AG04450 (cell line): ENCODE measurements at regions not wholly inside any gene's neighbourhood (a gene's known extent, or its start where the extent isn't known, plus 50 kb on each side); places are given as distances from the start of the nearest gene placed in this dataset.
"Not testable (repeated sequence)": the region's sequence is repeated elsewhere in the genome, so short reads cannot be mapped to it uniquely, and the experiment has no call there.

ENCODE experiments used
- CTCF ChIA-PET: fragments of 300-600, 350-600 bp; formaldehyde crosslinking; extraction: SDS; loops from one replicate; lab custom pipeline; 2022; ENCODE audit warnings: antibody characterized with exemption, inconsistent platforms; lab: Charles Lee
- POLR2A ChIA-PET: fragments of 350-600 bp; formaldehyde crosslinking; extraction: SDS; loops from one replicate; lab custom pipeline; 2021; ENCODE audit warnings: antibody characterized with exemption, inconsistent platforms; lab: Yijun Ruan, JAX
- DNase-seq: peaks from one replicate; pipeline ENCODE4 v3.0.0-alpha.2; 2011; ENCODE audit warnings: low read depth, low spot score
- H3K27ac ChIP-seq: one replicate; pipeline ENCODE4 v1.5.1; 2012; ENCODE audit warnings: low read depth, low read length, control low read depth
- H3K27me3 ChIP-seq: one replicate; pipeline ENCODE4 v1.6.0; 2012; ENCODE audit warnings: low read length; ENCODE audit not compliant: control insufficient read depth, insufficient read depth
- H3K4me3 ChIP-seq: 2 replicates; pipeline ENCODE4 v1.5.1; 2011; ENCODE audit warnings: mild to moderate bottlenecking, low read depth, low read length, control low read depth
- H3K9me3 ChIP-seq: 2 replicates; pipeline ENCODE4 v1.5.1; 2012; ENCODE audit warnings: low read length; ENCODE audit not compliant: control insufficient read depth, insufficient read depth
- CTCF ChIP-seq: IDR thresholded peaks from 2 replicates; pipeline ENCODE4 v1.5.1; 2011; ENCODE audit warnings: low read depth, low read length, control low read depth, inconsistent platforms

GRCh38 chr5:9761706-9762105, 131.6 kb upstream of the TAS2R1 start:
- POLR2A ChIA-PET = no interaction called here

GRCh38 chr5:9752670-9753069, 122.5 kb upstream of the TAS2R1 start:
- H3K27me3 ChIP-seq, DNase-seq, POLR2A ChIA-PET, CTCF ChIA-PET, H3K27ac ChIP-seq, H3K9me3 ChIP-seq, H3K4me3 ChIP-seq: not testable (repeated sequence)

More at GRCh38 chr5:9761706-9762105, 131.6 kb upstream of the TAS2R1 start:
- no peak for TF ChIP-seq CTCF
- DNase-seq = no peak
- Histone ChIP-seq H3K27me3 (no peaks in the 10 kb centered on the region), H3K9me3 (no peaks in the 10 kb centered on the region), H3K27ac (no peak overlapping the region), H3K4me3 (no peak overlapping the region)
- CTCF ChIA-PET = no interaction called here

GRCh38 chr5:9743507-9743906, 113.4 kb upstream of the TAS2R1 start:
- CTCF ChIA-PET = no interaction called here
- Histone ChIP-seq H3K4me3 (no peak overlapping the region), H3K27ac (no peak overlapping the region), H3K27me3 (no peaks in the 10 kb centered on the region), H3K9me3 (no peaks in the 10 kb centered on the region; the same call in 1 of the 2 replicates)
- no peak for TF ChIP-seq CTCF
- POLR2A ChIA-PET = no interaction called here
- DNase-seq = no peak

GRCh38 chr5:9742848-9743247, 112.7 kb upstream of the TAS2R1 start:
- no peak overlapping the region for H3K4me3 ChIP-seq
- ChIA-PET CTCF (no interaction called here), POLR2A (no interaction called here)
- H3K27me3 ChIP-seq = no peaks in the 10 kb centered on the region
- H3K27ac ChIP-seq = no peak overlapping the region
- TF ChIP-seq CTCF = no peak
- DNase-seq = no peak
- H3K9me3 ChIP-seq = no peaks in the 10 kb centered on the region; the same call in 1 of the 2 replicates

- POLR2A ChIA-PET = no interaction called here
- no peak for TF ChIP-seq CTCF
- CTCF ChIA-PET = no interaction called here
These were observed 109.0 kb upstream of the TAS2R1 start for GRCh38 chr5:9739135-9739534.

GRCh38 chr5:9737265-9737664, 107.1 kb upstream of the TAS2R1 start:
- DNase-seq = no peak
- H3K9me3 ChIP-seq = no peaks in the 10 kb centered on the region
- no peak for TF ChIP-seq CTCF
- no peaks in the 10 kb centered on the region for H3K27me3 ChIP-seq
- POLR2A ChIA-PET = no interaction called here
- CTCF ChIA-PET = no interaction called here
- H3K27ac ChIP-seq = no peak overlapping the region
- no peak overlapping the region for H3K4me3 ChIP-seq

More at GRCh38 chr5:9739135-9739534, 109.0 kb upstream of the TAS2R1 start:
- no peaks in the 10 kb centered on the region for H3K9me3 ChIP-seq
- H3K27ac ChIP-seq = no peak overlapping the region
- no peak overlapping the region for H3K4me3 ChIP-seq
- H3K27me3 ChIP-seq = no peaks in the 10 kb centered on the region
- DNase-seq = no peak
